GM12891 (cell line): ENCODE measurements at regions not wholly inside any gene's neighbourhood (a gene's known extent, or its start where the extent isn't known, plus 50 kb on each side); places are given as distances from the start of the nearest gene placed in this dataset.

Experiments used
- DNase-seq: peaks from one replicate; pipeline ENCODE4 v3.0.0; 2011; ENCODE audit warnings: low spot score; ENCODE audit not compliant: insufficient read length
- FAIRE-seq: peaks from 2 replicates; lab custom pipeline; 2011; peaks lifted over from hg19 to GRCh38; lab: Jason Lieb, UNC
- PAX5 ChIP-seq: IDR thresholded peaks from 2 replicates; pipeline ENCODE4 v1.6.1; 2011; ENCODE audit warnings: low read length, moderate library complexity, mild to moderate bottlenecking; ENCODE audit not compliant: insufficient read depth, severe bottlenecking
- POLR2A ChIP-seq: IDR thresholded peaks from 2 replicates; pipeline ENCODE4 v1.6.1; 2011; ENCODE audit warnings: low read depth, low read length, control low read depth
- POLR2AphosphoS5 ChIP-seq: IDR thresholded peaks from 2 replicates; pipeline ENCODE4 v1.6.1; 2011; ENCODE audit warnings: low read depth, low read length, control low read depth
- POU2F2 ChIP-seq: IDR thresholded peaks from 2 replicates; pipeline ENCODE4 v1.6.1; 2011; ENCODE audit warnings: low read depth, mild to moderate bottlenecking, control low read depth, low read length, moderate library complexity
- SPI1 ChIP-seq: IDR thresholded peaks from 2 replicates; pipeline ENCODE4 v1.6.1; 2011; ENCODE audit warnings: low read depth, low read length, control low read depth
- TAF1 ChIP-seq: IDR thresholded peaks from 2 replicates; pipeline ENCODE4 v1.6.1; 2011; ENCODE audit warnings: low read depth, low read length, control low read depth

GRCh38 chr2:205850611-205851010 is 168.3 kb downstream of the NRP2 start:
- DNase-seq (no peak), FAIRE-seq (no peak)
- no peak for TF ChIP-seq POLR2AphosphoS5

DNA sequence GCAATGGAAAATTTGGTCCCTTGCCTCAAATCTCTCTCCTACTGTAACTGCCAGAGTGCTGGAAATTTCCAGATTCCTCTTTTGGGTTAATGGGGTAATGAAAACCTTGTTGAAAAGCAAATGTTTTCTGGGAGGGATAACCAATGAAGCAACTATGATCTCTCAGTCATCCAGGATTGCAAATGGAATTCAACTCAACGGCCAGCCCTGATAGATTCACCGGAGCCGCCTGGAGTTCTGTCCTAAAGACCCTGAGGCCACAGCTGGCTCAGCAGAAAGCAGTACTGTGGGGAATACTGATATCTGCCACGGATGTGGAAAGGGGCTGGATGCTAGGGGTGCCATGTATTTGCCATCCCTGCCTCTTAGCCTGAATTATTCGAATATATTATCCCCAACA is 167.8 kb downstream of the NRP2 start:
- FAIRE-seq (no peak), DNase-seq (no peak)
- TF ChIP-seq POLR2A: no peak
- TF ChIP-seq PAX5: no peak
- no peak for TF ChIP-seq TAF1
- no peak for TF ChIP-seq POLR2AphosphoS5
- TF ChIP-seq POU2F2: no peak
- no peak for TF ChIP-seq SPI1

DNA sequence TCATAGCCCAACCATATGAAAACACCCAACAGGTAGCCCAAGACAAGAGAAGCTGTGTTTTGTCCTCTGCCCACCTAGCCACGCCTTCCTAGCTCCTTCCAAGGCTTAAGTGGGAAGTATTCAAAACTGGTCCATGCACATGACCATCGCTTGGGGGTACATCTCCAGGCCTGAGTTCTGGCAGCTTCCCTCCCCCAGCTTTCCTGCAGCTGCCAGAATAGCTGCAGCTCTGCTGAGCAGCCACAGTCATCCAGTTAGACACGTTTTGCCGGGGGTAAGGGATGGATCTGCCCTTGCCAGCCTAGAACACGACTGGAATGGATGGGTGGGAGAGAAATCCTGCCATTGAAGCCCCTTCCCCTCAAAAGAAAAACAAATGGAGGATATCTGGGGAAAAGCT is 166.8 kb downstream of the NRP2 start:
- no peak for TF ChIP-seq SPI1
- no peak for TF ChIP-seq POLR2AphosphoS5
- no peak for TF ChIP-seq POLR2A
- TF ChIP-seq TAF1: no peak
- no peak for TF ChIP-seq PAX5
- TF ChIP-seq POU2F2: no peak
- no peak for DNase-seq

DNA sequence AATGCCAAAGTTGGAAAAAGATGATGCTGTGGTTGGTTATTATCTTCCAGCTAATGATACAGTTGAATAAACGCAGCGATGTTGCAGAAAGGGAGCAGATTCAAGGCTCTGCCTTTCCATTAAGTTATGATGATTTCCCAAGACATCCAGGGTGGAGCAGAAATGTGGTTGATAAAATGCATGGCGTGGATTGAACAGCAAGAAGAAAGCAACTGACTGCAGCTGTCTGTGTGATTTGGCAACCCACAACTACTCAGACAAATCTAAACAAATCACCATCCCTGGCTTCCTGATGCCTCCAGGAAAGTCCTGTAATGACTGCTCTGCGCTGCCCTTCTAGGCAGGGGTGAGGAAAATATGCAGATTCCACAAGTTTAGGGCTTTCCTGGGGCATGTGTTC is 166.3 kb downstream of the NRP2 start:
- FAIRE-seq (no peak), DNase-seq (no peak)
- TF ChIP-seq POU2F2 (no peak), POLR2A (no peak), SPI1 (no peak), TAF1 (no peak), POLR2AphosphoS5 (no peak), PAX5 (no peak)

More for the DNA sequence above, 166.8 kb downstream of the NRP2 start:
- no peak for FAIRE-seq
